Renal cortex interstitium (tissue), 11 donors: ENCODE measurements at regions not wholly inside any gene's neighbourhood (a gene's known extent, or its start where the extent isn't known, plus 50 kb on each side); places are given as distances from the start of the nearest gene placed in this dataset.
A peak's percentile ranks its signal among the peaks of the same experiment; 100 is the strongest.

Experiments used
- DNase-seq, 11 donors: peaks; one replicate each; pipeline ENCODE4 v3.0.0-alpha.2; 2013; ENCODE audit warnings: low read depth in 9 of 11, low spot score in 4 of 11; ENCODE audit errors: extremely low read depth in 1 of 11

- DNase-seq: no peak
Observed at GRCh38 chr13:103199380-103200088, 133.3 kb upstream of the SLC10A2 start.

GRCh38 chr13:103196356-103196755, 130.1 kb upstream of the SLC10A2 start:
- DNase-seq: no peak

GRCh38 chr13:103195762-103196161, 129.5 kb upstream of the SLC10A2 start:
- no peak for DNase-seq

DNA sequence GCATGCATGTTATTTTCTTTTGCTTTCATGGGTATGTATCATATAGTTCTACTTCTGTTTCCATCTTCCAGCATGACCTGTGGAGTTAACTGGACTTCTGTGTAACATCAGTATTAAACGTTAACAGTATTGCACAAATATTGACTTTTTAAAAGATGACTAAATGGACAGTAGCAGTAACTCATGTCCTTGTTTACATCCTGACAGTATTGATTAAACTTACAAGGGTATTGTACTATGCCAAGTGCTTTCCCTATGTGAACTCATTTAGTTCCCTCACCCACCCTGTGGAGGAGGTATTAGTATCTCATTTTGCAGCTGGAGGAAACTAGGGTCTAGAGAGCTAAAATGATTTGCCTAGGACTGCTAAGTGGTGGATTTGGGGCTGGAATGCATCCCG, 128.7 kb upstream of the SLC10A2 start:
- DNase-seq: no peak

GRCh38 chr13:103192511-103193135, 126.4 kb upstream of the SLC10A2 start:
- no peak for DNase-seq

- no peak for DNase-seq
Observed at GRCh38 chr13:103190841-103191240, 124.6 kb upstream of the SLC10A2 start.

DNA sequence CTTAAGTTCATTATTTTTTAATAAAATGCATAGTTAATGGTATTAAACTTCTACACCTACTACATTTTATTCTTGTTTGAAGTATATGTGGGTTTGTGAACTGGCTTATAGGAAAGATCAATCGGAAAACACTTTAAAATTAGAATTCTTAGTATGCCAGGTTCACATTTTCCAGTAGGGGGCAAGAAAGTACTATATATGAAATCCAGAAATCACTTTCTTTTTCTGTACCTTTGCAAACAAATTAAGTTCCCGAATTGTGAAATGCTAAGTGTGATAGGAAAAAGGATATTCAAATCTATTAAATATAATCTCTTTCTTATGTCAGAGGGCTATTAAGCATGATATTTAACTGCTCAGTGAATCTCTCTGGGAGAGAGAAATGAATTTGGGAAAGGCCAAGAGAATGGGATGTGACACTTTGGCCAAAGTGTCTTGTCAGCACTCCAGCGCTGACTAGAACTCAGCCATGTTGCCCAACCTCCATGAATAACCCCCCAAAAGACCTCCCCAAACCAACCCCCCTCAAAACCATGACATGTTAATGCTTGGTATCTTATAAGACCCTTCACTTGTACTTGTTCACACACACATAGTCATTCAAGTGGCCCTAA, 122.6 kb upstream of the SLC10A2 start:
- peak in 6 of 11 donors; percentile 13 to 45 (median 22) for DNase-seq

DNA sequence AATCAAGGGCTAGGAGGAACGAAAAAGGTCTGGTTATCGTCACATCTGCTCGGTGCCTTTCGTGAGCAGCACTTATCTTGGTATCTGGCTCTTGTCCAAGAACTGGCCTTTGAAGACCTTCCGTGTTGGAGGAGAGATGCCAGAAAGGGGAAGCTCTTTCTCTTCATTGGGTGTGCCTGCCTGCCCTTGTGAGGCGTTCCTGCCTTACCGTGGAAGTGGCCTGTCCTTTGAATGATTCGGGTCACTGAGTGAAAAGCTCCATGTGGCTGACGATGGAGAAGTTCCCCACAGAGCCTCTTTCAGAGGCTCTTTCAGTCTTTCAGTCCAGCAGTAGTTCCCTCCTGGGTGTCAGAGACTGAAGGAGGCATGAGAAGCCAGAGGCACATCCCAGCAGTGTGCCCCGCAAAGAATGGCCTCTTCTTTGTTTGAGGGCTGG, 121.5 kb upstream of the SLC10A2 start:
- DNase-seq: no peak

GRCh38 chr13:103184413-103184812, 118.2 kb upstream of the SLC10A2 start:
- DNase-seq: no peak

- no peak for DNase-seq
Observed at GRCh38 chr13:103178986-103179943, 113.0 kb upstream of the SLC10A2 start.

- no peak for DNase-seq
Observed at GRCh38 chr13:103174966-103175365, 108.7 kb upstream of the SLC10A2 start.

- DNase-seq: no peak
Observed at GRCh38 chr13:103168901-103169508, 102.8 kb upstream of the SLC10A2 start.

DNA sequence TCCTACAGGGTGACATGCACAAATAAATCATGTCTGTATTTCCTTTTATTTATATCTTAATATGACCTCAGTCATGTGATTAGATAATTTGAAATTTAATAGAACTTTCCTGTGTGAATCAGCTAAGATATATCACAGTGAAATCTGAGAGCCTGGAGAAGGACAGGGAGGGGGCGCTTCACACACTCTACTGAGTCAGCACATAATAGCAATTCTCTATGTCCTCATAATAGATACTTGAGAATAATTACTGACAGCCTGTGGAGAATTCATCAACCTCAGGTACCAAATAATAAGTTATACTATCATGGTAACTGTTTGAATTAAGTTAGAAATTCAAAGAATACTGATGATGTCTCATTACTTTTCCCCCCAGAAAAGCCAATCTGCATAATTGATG, 98.0 kb upstream of the SLC10A2 start:
- no peak for DNase-seq

DNA sequence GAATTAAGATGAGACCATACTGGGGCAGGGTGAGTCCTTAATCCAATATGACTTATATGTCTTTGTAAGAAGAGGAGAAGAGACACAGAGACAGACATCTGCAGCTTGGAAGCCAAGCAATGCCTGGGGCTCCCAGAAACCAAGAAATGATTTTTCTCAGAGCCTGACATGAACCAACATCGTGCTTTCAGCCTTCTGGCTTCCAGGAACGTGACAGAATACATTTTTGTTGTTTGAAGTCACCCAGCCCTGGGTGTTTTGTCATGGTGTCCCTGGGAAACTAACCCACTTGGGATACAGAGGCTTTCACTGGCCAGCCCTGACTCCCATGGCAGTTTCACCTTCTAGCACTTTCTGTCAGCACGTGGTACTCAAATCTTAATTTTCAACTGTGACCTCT, 95.3 kb upstream of the SLC10A2 start:
- no peak for DNase-seq

GRCh38 chr13:103157434-103158145, 91.4 kb upstream of the SLC10A2 start:
- DNase-seq: no peak

- no peak for DNase-seq
Observed at GRCh38 chr13:103157016-103157415, 90.8 kb upstream of the SLC10A2 start.

- DNase-seq: no peak
Observed at GRCh38 chr13:103156346-103156998, 90.3 kb upstream of the SLC10A2 start.

GRCh38 chr13:103153466-103153865, 87.2 kb upstream of the SLC10A2 start:
- no peak for DNase-seq
